IMR-90 (cell line): ENCODE measurements at regions not wholly inside any gene's neighbourhood (a gene's known extent, or its start where the extent isn't known, plus 50 kb on each side); places are given as distances from the start of the nearest gene placed in this dataset.

Experiments
- ATAC-seq: fragments of 200-7000 bp; cut with Tn5 transposase; 2 replicates; pipeline ENCODE4 v1.9.1; 2020; ENCODE audit warnings: low read depth, mild to moderate bottlenecking, moderate library complexity
- BruUV-seq: library from RNA; stranded (reverse); fragments of 400-500 nt; replicated peaks from 2 replicates; lab custom pipeline; 2021; lab: Mats Ljungman, UMichigan
- CTCF ChIA-PET: fragments of 300-600 bp; formaldehyde crosslinking; extraction: SDS; loops from one replicate; lab custom pipeline; 2021; ENCODE audit warnings: antibody characterized with exemption; lab: Yijun Ruan, JAX
- POLR2A ChIA-PET: fragments of 300-600 bp; sonication (Branson Sonifier 250); formaldehyde crosslinking; loops from one replicate; lab custom pipeline; 2022; ENCODE audit warnings: antibody characterized with exemption; ENCODE audit not compliant: unreplicated experiment; lab: Charles Lee
- DNase-seq: peaks from one replicate; pipeline ENCODE4 v3.0.0; 2013
- H2AFZ ChIP-seq: replicated peaks from 2 replicates; pipeline ENCODE3; 2013; ENCODE audit warnings: low read length, mild to moderate bottlenecking; ENCODE audit not compliant: poor library complexity
- H2AK5ac ChIP-seq: 2 replicates; pipeline ENCODE4 v1.6.1; 2013; ENCODE audit warnings: low read depth, low read length, inconsistent platforms
- H2AK9ac ChIP-seq: replicated peaks from 2 replicates; pipeline ENCODE3; 2013; ENCODE audit warnings: mild to moderate bottlenecking, low read depth, low read length, moderate library complexity; ENCODE audit not compliant: poor library complexity
- H2BK120ac ChIP-seq: 2 replicates; pipeline ENCODE4 v1.6.1; 2013; ENCODE audit warnings: low read depth, low read length, inconsistent platforms
- H2BK15ac ChIP-seq: 3 replicates; pipeline ENCODE4 v1.6.1; 2013; ENCODE audit warnings: low read depth, low read length, inconsistent platforms
- H2BK20ac ChIP-seq: 2 replicates; pipeline ENCODE4 v1.6.1; 2013; ENCODE audit warnings: low read depth, mild to moderate bottlenecking, inconsistent platforms, low read length, moderate library complexity
- H2BK5ac ChIP-seq: 2 replicates; pipeline ENCODE4 v1.6.1; 2013; ENCODE audit warnings: mild to moderate bottlenecking, low read depth, low read length, inconsistent platforms; ENCODE audit not compliant: poor library complexity, severe bottlenecking
- H3K14ac ChIP-seq: replicated peaks from 2 replicates; pipeline ENCODE4 v1.6.1; 2013; ENCODE audit warnings: low read depth, low read length, inconsistent platforms
- H3K18ac ChIP-seq: 2 replicates; pipeline ENCODE4 v1.6.1; 2013; ENCODE audit warnings: low read depth, low read length, control low read depth
- H3K23ac ChIP-seq: 2 replicates; pipeline ENCODE4 v1.6.1; 2013; ENCODE audit warnings: low read depth, low read length, inconsistent platforms
- H3K27ac ChIP-seq: 2 replicates; pipeline ENCODE4 v1.5.1; 2013; ENCODE audit warnings: mild to moderate bottlenecking, control low read depth, low read length; ENCODE audit not compliant: insufficient read depth
- H3K27me3 ChIP-seq: 2 replicates; pipeline ENCODE4 v1.6.1; 2013; ENCODE audit warnings: low read length; ENCODE audit not compliant: control insufficient read depth, insufficient read depth
- H3K36me3 ChIP-seq: 2 replicates; pipeline ENCODE4 v1.6.1; 2013; ENCODE audit warnings: low read length, mixed read lengths; ENCODE audit not compliant: control insufficient read depth, insufficient read depth
- H3K4ac ChIP-seq: 2 replicates; pipeline ENCODE4 v1.6.1; 2013; ENCODE audit warnings: low read depth, low read length, inconsistent platforms
- H3K4me1 ChIP-seq: 2 replicates; pipeline ENCODE4 v1.6.1; 2013; ENCODE audit warnings: low read length, mixed read lengths; ENCODE audit not compliant: control insufficient read depth, insufficient read depth
- H3K4me2 ChIP-seq: 2 replicates; pipeline ENCODE4 v1.6.1; 2013; ENCODE audit warnings: low read depth, mild to moderate bottlenecking, control low read depth, low read length, moderate library complexity
- H3K4me3 ChIP-seq: 2 replicates; pipeline ENCODE4 v1.5.1; 2013; ENCODE audit warnings: low read depth, mild to moderate bottlenecking, control low read depth, low read length, moderate library complexity; ENCODE audit not compliant: insufficient read depth
- H3K56ac ChIP-seq: 2 replicates; pipeline ENCODE4 v1.6.1; 2013; ENCODE audit warnings: low read length, inconsistent platforms; ENCODE audit not compliant: insufficient read depth; ENCODE audit errors: extremely low read depth
- H3K79me1 ChIP-seq, 2 experiments: 2 replicates each; pipeline ENCODE4 v1.6.1; 2013; ENCODE audit warnings: low read length in 2 of 2, inconsistent platforms in 1 of 2, low read depth in 1 of 2
- H3K9ac ChIP-seq: 2 replicates; pipeline ENCODE4 v1.6.1; 2013; ENCODE audit warnings: low read depth, low read length, control low read depth
- H3K9me1 ChIP-seq: 2 replicates; pipeline ENCODE4 v1.6.1; 2013; ENCODE audit warnings: low read length, inconsistent platforms; ENCODE audit not compliant: insufficient read depth
- H3K9me3 ChIP-seq: 2 replicates; pipeline ENCODE4 v1.6.1; 2013; ENCODE audit warnings: low read length; ENCODE audit not compliant: control insufficient read depth, insufficient read depth
- H4K20me1 ChIP-seq: 2 replicates; pipeline ENCODE4 v1.6.1; 2013; ENCODE audit warnings: low read length, inconsistent platforms; ENCODE audit not compliant: insufficient read depth
- H4K5ac ChIP-seq: 2 replicates; pipeline ENCODE4 v1.6.1; 2013; ENCODE audit warnings: mild to moderate bottlenecking, low read depth, low read length, control low read depth
- H4K8ac ChIP-seq, 2 experiments: 2 replicates each; pipeline ENCODE4 v1.6.1; 2013; ENCODE audit warnings: low read depth in 2 of 2, low read length in 2 of 2, control low read depth in 1 of 2, inconsistent platforms in 1 of 2
- H4K91ac ChIP-seq: 2 replicates; pipeline ENCODE4 v1.6.1; 2013; ENCODE audit warnings: low read depth, low read length, inconsistent platforms; ENCODE audit not compliant: insufficient read depth
- BHLHE40 ChIP-seq: fragments of 150-350 bp; IDR thresholded peaks from 2 replicates; pipeline ENCODE4 v1.6.1; 2016; ENCODE audit warnings: mild to moderate bottlenecking, low read depth, low read length
- CEBPB ChIP-seq: IDR thresholded peaks from 2 replicates; pipeline ENCODE4 v1.6.1; 2012; ENCODE audit warnings: low read depth, low read length, improper control_type of control experiment
- CHD1 ChIP-seq: IDR thresholded peaks from 2 replicates; pipeline ENCODE4 v1.6.1; 2012; ENCODE audit warnings: low read depth, low read length, improper control_type of control experiment
- CTCF ChIP-seq: conservative IDR thresholded peaks from 2 replicates; pipeline ENCODE4 v1.5.1; 2012; ENCODE audit warnings: mild to moderate bottlenecking, low read depth, low read length, improper control_type of control experiment
- ELK1 ChIP-seq: fragments of 150-350 bp; IDR thresholded peaks from 2 replicates; pipeline ENCODE4 v1.6.1; 2016; ENCODE audit warnings: low read depth, mild to moderate bottlenecking, low read length, moderate library complexity, borderline replicate concordance
- FOS ChIP-seq: fragments of 150-350 bp; IDR thresholded peaks from 2 replicates; pipeline ENCODE4 v1.6.1; 2016; ENCODE audit warnings: low read depth, low read length
- MAZ ChIP-seq: IDR thresholded peaks from 2 replicates; pipeline ENCODE4 v1.6.1; 2012; ENCODE audit warnings: low read depth, mild to moderate bottlenecking, low read length, improper control_type of control experiment, moderate library complexity, borderline replicate concordance
- MXI1 ChIP-seq: IDR thresholded peaks from 2 replicates; pipeline ENCODE4 v1.6.1; 2012; ENCODE audit warnings: low read depth, mild to moderate bottlenecking, low read length, moderate library complexity, borderline replicate concordance
- POLR2A ChIP-seq: IDR thresholded peaks from 2 replicates; pipeline ENCODE4 v1.6.1; 2012; ENCODE audit warnings: mild to moderate bottlenecking, low read depth, low read length
- RAD21 ChIP-seq: IDR thresholded peaks from 2 replicates; pipeline ENCODE4 v1.6.1; 2012; ENCODE audit warnings: low read length, improper control_type of control experiment
- RCOR1 ChIP-seq: IDR thresholded peaks from 2 replicates; pipeline ENCODE4 v1.6.1; 2012; ENCODE audit warnings: mild to moderate bottlenecking, low read length, improper control_type of control experiment; ENCODE audit not compliant: insufficient replicate concordance
- USF2 ChIP-seq: fragments of 150-350 bp; IDR thresholded peaks from 2 replicates; pipeline ENCODE4 v1.6.1; 2017; ENCODE audit warnings: mild to moderate bottlenecking, antibody characterized with exemption, low read length, low read depth
- WGBS, 2 experiments: methylation state at CpG; one replicate each; pipeline versions ENCODE4 v1.1.5 to v1.1.7; 2013; ENCODE audit warnings: missing lambda C conversion rate in 2 of 2; ENCODE audit not compliant: insufficient read length in 1 of 2; ENCODE audit errors: extremely low coverage in 2 of 2; 5-methylcytosine and 5-hydroxymethylcytosine counted together
- dilution Hi-C: fragments of 300-500 bp; cut with HindIII; formaldehyde crosslinking; loops from one replicate; pipeline ENCODE4 v1.14.3; 2018; ENCODE audit warnings: low sequenced_read_pairs; ENCODE audit not compliant: unreplicated experiment
- in situ Hi-C: fragments of 300-500 bp; cut with MboI; formaldehyde crosslinking; loops from 3 replicates; pipeline ENCODE4 v1.14.3; 2019; ENCODE audit warnings: low sequenced_read_pairs, inconsistent platforms, mixed read lengths
- intact Hi-C: fragments of 100-400 bp; cut with micrococcal nuclease; formaldehyde crosslinking; loops from 2 replicates; pipeline ENCODE4 v1.10.0; 2022

- no peak for DNase-seq
- Histone ChIP-seq H3K9me1 (no peaks in the 10 kb centered on the region), H3K27me3 (no peaks in the 10 kb centered on the region), H2AK5ac (no peak overlapping the region), H4K20me1 (no peaks in the 10 kb centered on the region), H3K79me1 (no peaks in the 10 kb centered on the region), H3K23ac (no peak overlapping the region), H2AK9ac (no peak overlapping the region), H2BK15ac (no peak overlapping the region), H3K4me2 (no peak overlapping the region), H3K9ac (no peak overlapping the region), H3K9me3 (0 out of 2 replicates have a peak, but pooled peaks cover 2% of the 10 kb centered on the region), H4K5ac (no peak overlapping the region), H3K36me3 (no peaks in the 10 kb centered on the region), H3K4me3 (no peak overlapping the region), H4K8ac (no peak overlapping the region), H4K91ac (no peak overlapping the region), H2BK120ac (no peak overlapping the region), H3K27ac (no peak overlapping the region), H2AFZ (no peak overlapping the region), H2BK20ac (no peak overlapping the region), H3K4ac (no peak overlapping the region), H3K4me1 (no peaks in the 10 kb centered on the region), H3K18ac (no peak overlapping the region), H3K14ac (no peak overlapping the region), H2BK5ac (no peak overlapping the region), H3K56ac (no peak overlapping the region)
- TF ChIP-seq FOS = no peak
- no peak for TF ChIP-seq RCOR1
- no peak for TF ChIP-seq CEBPB
- no peak for TF ChIP-seq BHLHE40
- no peak for TF ChIP-seq RAD21
- TF ChIP-seq CHD1 = no peak
- TF ChIP-seq ELK1 = no peak
- TF ChIP-seq MXI1 = no peak
- no peak for TF ChIP-seq MAZ
- no peak for TF ChIP-seq POLR2A
- no peak for TF ChIP-seq CTCF
- no peak for TF ChIP-seq USF2
- no CpG with 5 or more reads among the region's 2 CpGs for WGBS, 2 experiments
- POLR2A ChIA-PET = no interaction called here
- no TSS peak for BruUV-seq
- intact Hi-C loops = no loop called here
- dilution Hi-C loops = no loop called here
- ATAC-seq = no peak
- in situ Hi-C loops = no loop called here
- CTCF ChIA-PET = no interaction called here
These were observed 392.2 kb downstream of the NPIPA8 start for GRCh38 chr16:17944345-17944744.
